Progenitor cell of endocrine pancreas (in vitro differentiated cells): ENCODE measurements at regions not wholly inside any gene's neighbourhood (a gene's known extent, or its start where the extent isn't known, plus 50 kb on each side); places are given as distances from the start of the nearest gene placed in this dataset.

Source experiments
- DNase-seq: peaks from one replicate; pipeline ENCODE4 v3.0.0; 2021; ENCODE audit warnings: low spot score; ENCODE audit not compliant: unreplicated experiment
- H3K27ac Mint-ChIP-seq: 2 replicates; pipeline ENCODE4 v1.8.0; 2021; ENCODE audit warnings: mild to moderate bottlenecking, moderate library complexity, mixed read lengths
- H3K27me3 Mint-ChIP-seq: 2 replicates; pipeline ENCODE4 v1.8.0; 2021; ENCODE audit warnings: mixed read lengths
- H3K36me3 Mint-ChIP-seq: 2 replicates; pipeline ENCODE4 v1.8.0; 2022; ENCODE audit warnings: mixed read lengths; ENCODE audit not compliant: insufficient read depth
- H3K4me1 Mint-ChIP-seq: 2 replicates; pipeline ENCODE4 v1.8.0; 2021; ENCODE audit warnings: low read depth, mixed read lengths
- H3K4me3 Mint-ChIP-seq: 2 replicates; pipeline ENCODE4 v1.8.0; 2021; ENCODE audit warnings: low read depth, mild to moderate bottlenecking, moderate library complexity, mixed read lengths
- H3K9me3 Mint-ChIP-seq: 2 replicates; pipeline ENCODE4 v1.8.0; 2021; ENCODE audit warnings: low read depth, mixed read lengths
- CTCF ChIP-seq: fragments of 200-600 bp; sonication (generic); IDR thresholded peaks from one replicate; pipeline ENCODE4 v1.5.0; 2021; ENCODE audit warnings: antibody characterized with exemption, mild to moderate bottlenecking; ENCODE audit not compliant: unreplicated experiment

- TF ChIP-seq CTCF, result no peak
- no peak for DNase-seq
- H3K4me1 Mint-ChIP-seq, result no peaks in the 10 kb centered on the region
- H3K4me3 Mint-ChIP-seq, result no peak overlapping the region
- no peak overlapping the region for H3K27ac Mint-ChIP-seq
- H3K27me3 Mint-ChIP-seq, result no peaks in the 10 kb centered on the region
- H3K36me3 Mint-ChIP-seq, result no peaks in the 10 kb centered on the region
- no peaks in the 10 kb centered on the region for H3K9me3 Mint-ChIP-seq
Observed at GRCh38 chr4:13166214-13166613, 317.9 kb downstream of the RAB28 start.

- Mint-ChIP-seq H3K4me1 (no peaks in the 10 kb centered on the region), H3K4me3 (no peak overlapping the region), H3K9me3 (no peaks in the 10 kb centered on the region), H3K27me3 (no peaks in the 10 kb centered on the region), H3K36me3 (no peaks in the 10 kb centered on the region), H3K27ac (no peak overlapping the region)
- no peak for TF ChIP-seq CTCF
- no peak for DNase-seq
Observed at GRCh38 chr4:13164783-13165331, 319.3 kb downstream of the RAB28 start.

GRCh38 chr4:13162886-13163285 lies 321.3 kb downstream of the RAB28 start:
- Mint-ChIP-seq H3K36me3 (no peaks in the 10 kb centered on the region), H3K27me3 (no peaks in the 10 kb centered on the region), H3K4me1 (no peaks in the 10 kb centered on the region), H3K9me3 (no peaks in the 10 kb centered on the region), H3K4me3 (no peak overlapping the region), H3K27ac (no peak overlapping the region)
- no peak for TF ChIP-seq CTCF
- no peak for DNase-seq

GRCh38 chr4:13160920-13161319 lies 323.2 kb downstream of the RAB28 start:
- Mint-ChIP-seq H3K27me3 (no peaks in the 10 kb centered on the region), H3K27ac (no peak overlapping the region), H3K4me3 (no peak overlapping the region), H3K4me1 (no peaks in the 10 kb centered on the region), H3K36me3 (no peaks in the 10 kb centered on the region), H3K9me3 (no peaks in the 10 kb centered on the region)
- no peak for TF ChIP-seq CTCF
- no peak for DNase-seq

GRCh38 chr4:13159041-13159620 lies 325.0 kb downstream of the RAB28 start:
- H3K36me3 Mint-ChIP-seq, result no peaks in the 10 kb centered on the region
- no peak for TF ChIP-seq CTCF
- no peaks in the 10 kb centered on the region for H3K4me1 Mint-ChIP-seq
- H3K9me3 Mint-ChIP-seq, result no peaks in the 10 kb centered on the region
- no peak overlapping the region for H3K27ac Mint-ChIP-seq
- no peaks in the 10 kb centered on the region for H3K27me3 Mint-ChIP-seq
- no peak for DNase-seq
- H3K4me3 Mint-ChIP-seq, result no peak overlapping the region
